Fibroblast of pulmonary artery (primary cell): ENCODE measurements at regions not wholly inside any gene's neighbourhood (a gene's known extent, or its start where the extent isn't known, plus 50 kb on each side); places are given as distances from the start of the nearest gene placed in this dataset.
"Not testable (repeated sequence)": the region's sequence is repeated elsewhere in the genome, so short reads cannot be mapped to it uniquely, and the experiment has no call there.

Experiments used
- DNase-seq: peaks from one replicate; pipeline ENCODE4 v3.0.0-alpha.2; 2010; ENCODE audit warnings: low read depth
- H3K4me3 ChIP-seq: replicated peaks from 2 replicates; pipeline ENCODE4 v1.5.1; 2011; ENCODE audit warnings: low read depth, mild to moderate bottlenecking, control low read depth, low read length, moderate library complexity
- CTCF ChIP-seq: IDR thresholded peaks from 2 replicates; pipeline ENCODE4 v1.5.1; 2011; ENCODE audit warnings: mild to moderate bottlenecking, control low read depth, low read length, inconsistent platforms; ENCODE audit errors: missing control alignments

GRCh38 chr6:147950623-147950987, 392.0 kb upstream of the SASH1 start:
- no peak overlapping the region for H3K4me3 ChIP-seq
- DNase-seq: peak; percentile 75

GRCh38 chr6:147951726-147952125, 390.9 kb upstream of the SASH1 start:
- DNase-seq: no peak
- no peak overlapping the region for H3K4me3 ChIP-seq
- no peak for TF ChIP-seq CTCF

More at GRCh38 chr6:147950623-147950987, 392.0 kb upstream of the SASH1 start:
- TF ChIP-seq CTCF: no peak

- TF ChIP-seq CTCF: no peak
- DNase-seq: no peak
- no peak overlapping the region for H3K4me3 ChIP-seq
These were observed 387.7 kb upstream of the SASH1 start for GRCh38 chr6:147954938-147955337.

- no peak for TF ChIP-seq CTCF
- DNase-seq: no peak
- H3K4me3 ChIP-seq: no peak overlapping the region
These were observed 384.0 kb upstream of the SASH1 start for GRCh38 chr6:147958683-147959082.

GRCh38 chr6:147961481-147962141, 381.0 kb upstream of the SASH1 start:
- no peak overlapping the region for H3K4me3 ChIP-seq
- no peak for DNase-seq
- no peak for TF ChIP-seq CTCF

GRCh38 chr6:147965448-147965847, 377.2 kb upstream of the SASH1 start:
- not testable (repeated sequence) for DNase-seq, H3K4me3 ChIP-seq

- TF ChIP-seq CTCF: peak; percentile 32
- peak; percentile 15 for DNase-seq
- no peak overlapping the region for H3K4me3 ChIP-seq
These were observed 371.7 kb upstream of the SASH1 start for GRCh38 chr6:147970970-147971369.
